MM.1S (cell line): ENCODE measurements at regions not wholly inside any gene's neighbourhood (a gene's known extent, or its start where the extent isn't known, plus 50 kb on each side); places are given as distances from the start of the nearest gene placed in this dataset.

Experiments used
- DNase-seq: peaks from one replicate; pipeline ENCODE4 v3.0.0-alpha.2; 2015
- H2AFZ ChIP-seq: fragments of 300-600 bp; sonication (generic); 2 replicates; pipeline ENCODE4 v1.6.0; 2016; ENCODE audit warnings: antibody characterized with exemption, low read length
- H3F3A ChIP-seq: fragments of 300-600 bp; sonication (generic); 2 replicates; pipeline ENCODE4 v1.6.1; 2016; ENCODE audit warnings: mild to moderate bottlenecking, antibody characterized with exemption, low read length, moderate library complexity, mixed read lengths; ENCODE audit not compliant: insufficient read depth
- H3K27ac ChIP-seq: fragments of 300-600 bp; sonication (generic); 2 replicates; pipeline ENCODE4 v1.5.1; 2016; ENCODE audit warnings: mild to moderate bottlenecking, low read length
- H3K27me3 ChIP-seq: fragments of 300-600 bp; sonication (generic); replicated peaks from 2 replicates; pipeline ENCODE4 v1.6.0; 2016; ENCODE audit warnings: low read length; ENCODE audit not compliant: insufficient read depth
- H3K36me3 ChIP-seq: fragments of 300-600 bp; sonication (generic); replicated peaks from 2 replicates; pipeline ENCODE4 v1.6.1; 2016; ENCODE audit warnings: mild to moderate bottlenecking, low read length, mixed read lengths; ENCODE audit not compliant: insufficient read depth
- H3K4me1 ChIP-seq: fragments of 300-600 bp; sonication (generic); 2 replicates; pipeline ENCODE4 v1.6.1; 2016; ENCODE audit warnings: low read length, mixed read lengths
- H3K4me2 ChIP-seq: fragments of 300-600 bp; sonication (generic); 2 replicates; pipeline ENCODE4 v1.6.0; 2016; ENCODE audit warnings: low read depth, low read length
- H3K4me3 ChIP-seq: fragments of 300-600 bp; sonication (generic); 2 replicates; pipeline ENCODE4 v1.5.1; 2016; ENCODE audit warnings: low read length, mixed read lengths
- H3K79me2 ChIP-seq: fragments of 300-600 bp; sonication (generic); 2 replicates; pipeline ENCODE4 v1.6.1; 2016; ENCODE audit warnings: mixed run types, low read length, mixed read lengths
- H3K9ac ChIP-seq: fragments of 300-600 bp; sonication (generic); 2 replicates; pipeline ENCODE4 v1.6.1; 2016; ENCODE audit warnings: low read length, mixed read lengths
- H3K9me2 ChIP-seq: fragments of 300-600 bp; sonication (generic); replicated peaks from 2 replicates; pipeline ENCODE4 v1.6.1; 2016; ENCODE audit warnings: mild to moderate bottlenecking, low read length, mixed read lengths; ENCODE audit not compliant: insufficient read depth
- H3K9me3 ChIP-seq: fragments of 300-600 bp; sonication (generic); replicated peaks from 2 replicates; pipeline ENCODE4 v1.6.1; 2016; ENCODE audit warnings: mild to moderate bottlenecking, low read length, mixed read lengths; ENCODE audit not compliant: insufficient read depth
- H4K20me1 ChIP-seq: fragments of 300-600 bp; sonication (generic); 2 replicates; pipeline ENCODE4 v1.6.1; 2016; ENCODE audit warnings: mild to moderate bottlenecking, low read length, moderate library complexity, mixed read lengths; ENCODE audit not compliant: insufficient read depth
- EZH2 ChIP-seq: fragments of 300-600 bp; sonication (generic); optimal IDR thresholded peaks from 2 replicates; pipeline ENCODE3; 2017; ENCODE audit warnings: low read depth, mild to moderate bottlenecking, antibody characterized with exemption, low read length, mixed read lengths
- EZH2phosphoT487 ChIP-seq: fragments of 300-600 bp; sonication (generic); IDR thresholded peaks from 2 replicates; pipeline ENCODE4 v1.6.1; 2018; ENCODE audit warnings: antibody characterized with exemption, low read length
- TF ChIP-seq, protein P1 (sequence below): fragments of 300-600 bp; sonication (generic); IDR thresholded peaks from 2 replicates; pipeline ENCODE4 v1.5.1; 2016; ENCODE audit warnings: antibody characterized with exemption, low read length, mixed read lengths

DNA sequence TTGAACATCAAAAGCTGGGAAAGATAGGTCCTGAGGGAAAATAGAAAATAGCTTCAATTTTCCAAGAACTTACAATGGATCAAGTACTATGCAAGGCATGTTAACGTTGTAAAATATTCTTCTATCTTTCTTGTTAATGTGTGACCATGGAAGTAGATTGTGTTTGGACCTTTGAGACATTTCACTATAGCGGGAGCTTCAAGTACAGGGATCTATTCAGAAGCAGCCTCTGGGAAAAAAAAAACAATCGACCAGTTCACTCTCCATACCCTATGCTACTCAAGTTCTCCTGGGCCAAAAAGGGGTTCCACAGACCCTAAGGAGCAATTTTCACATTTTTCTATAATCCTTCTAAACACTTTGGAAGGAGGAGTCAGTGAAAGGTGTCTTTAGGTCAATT, 54.1 kb upstream of the ATP10B start:
- Histone ChIP-seq H3K4me2 (no peak overlapping the region), H3F3A (no peaks in the 10 kb centered on the region), H3K9ac (no peak overlapping the region), H3K4me1 (0 out of 2 replicates have a peak, but pooled peaks cover 5% of the 10 kb centered on the region), H3K9me2 (no peaks in the 10 kb centered on the region), H3K27ac (no peak overlapping the region), H3K27me3 (no peaks in the 10 kb centered on the region), H3K9me3 (no peaks in the 10 kb centered on the region), H3K4me3 (no peak overlapping the region), H3K79me2 (no peaks in the 10 kb centered on the region), H4K20me1 (no peaks in the 10 kb centered on the region), H3K36me3 (no peaks in the 10 kb centered on the region), H2AFZ (no peak overlapping the region)
- TF ChIP-seq, protein P1, sequence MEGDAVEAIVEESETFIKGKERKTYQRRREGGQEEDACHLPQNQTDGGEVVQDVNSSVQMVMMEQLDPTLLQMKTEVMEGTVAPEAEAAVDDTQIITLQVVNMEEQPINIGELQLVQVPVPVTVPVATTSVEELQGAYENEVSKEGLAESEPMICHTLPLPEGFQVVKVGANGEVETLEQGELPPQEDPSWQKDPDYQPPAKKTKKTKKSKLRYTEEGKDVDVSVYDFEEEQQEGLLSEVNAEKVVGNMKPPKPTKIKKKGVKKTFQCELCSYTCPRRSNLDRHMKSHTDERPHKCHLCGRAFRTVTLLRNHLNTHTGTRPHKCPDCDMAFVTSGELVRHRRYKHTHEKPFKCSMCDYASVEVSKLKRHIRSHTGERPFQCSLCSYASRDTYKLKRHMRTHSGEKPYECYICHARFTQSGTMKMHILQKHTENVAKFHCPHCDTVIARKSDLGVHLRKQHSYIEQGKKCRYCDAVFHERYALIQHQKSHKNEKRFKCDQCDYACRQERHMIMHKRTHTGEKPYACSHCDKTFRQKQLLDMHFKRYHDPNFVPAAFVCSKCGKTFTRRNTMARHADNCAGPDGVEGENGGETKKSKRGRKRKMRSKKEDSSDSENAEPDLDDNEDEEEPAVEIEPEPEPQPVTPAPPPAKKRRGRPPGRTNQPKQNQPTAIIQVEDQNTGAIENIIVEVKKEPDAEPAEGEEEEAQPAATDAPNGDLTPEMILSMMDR: no peak
- TF ChIP-seq EZH2phosphoT487: no peak
- TF ChIP-seq EZH2: no peak
- no peak for DNase-seq

DNA sequence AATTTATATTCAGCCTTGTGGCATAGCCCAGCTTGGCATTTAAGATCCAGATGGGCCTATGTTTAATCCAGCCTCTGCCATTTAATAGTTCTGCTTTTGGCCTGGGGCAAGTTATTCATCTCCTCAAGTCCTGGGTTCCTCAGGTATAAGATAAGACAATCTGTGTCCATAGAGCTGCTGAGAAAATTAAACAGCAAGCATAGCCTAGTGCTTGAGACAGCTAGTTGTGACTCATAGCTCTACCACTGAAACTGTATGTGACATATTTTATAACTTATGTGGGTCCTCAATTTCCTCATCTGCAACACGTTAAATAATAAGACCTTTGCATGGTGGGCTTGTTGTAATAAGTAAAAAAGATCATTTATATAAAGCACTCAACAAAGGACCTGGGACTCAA, 53.3 kb upstream of the ATP10B start:
- H3K79me2 ChIP-seq: no peaks in the 10 kb centered on the region
- TF ChIP-seq EZH2 (no peak), EZH2phosphoT487 (no peak)
- TF ChIP-seq, protein P1: no peak
- DNase-seq: no peak
- H3F3A ChIP-seq: no peaks in the 10 kb centered on the region
- H3K4me3 ChIP-seq: no peak overlapping the region
- no peaks in the 10 kb centered on the region for H3K36me3 ChIP-seq
- 0 out of 2 replicates have a peak, but pooled peaks cover 5% of the 10 kb centered on the region for H3K4me1 ChIP-seq
- no peak overlapping the region for H3K27ac ChIP-seq
- no peaks in the 10 kb centered on the region for H3K27me3 ChIP-seq
- H2AFZ ChIP-seq: no peak overlapping the region
- no peaks in the 10 kb centered on the region for H3K9me3 ChIP-seq
- H4K20me1 ChIP-seq: no peaks in the 10 kb centered on the region
- H3K9me2 ChIP-seq: no peaks in the 10 kb centered on the region
- H3K4me2 ChIP-seq: no peak overlapping the region
- H3K9ac ChIP-seq: no peak overlapping the region

DNA sequence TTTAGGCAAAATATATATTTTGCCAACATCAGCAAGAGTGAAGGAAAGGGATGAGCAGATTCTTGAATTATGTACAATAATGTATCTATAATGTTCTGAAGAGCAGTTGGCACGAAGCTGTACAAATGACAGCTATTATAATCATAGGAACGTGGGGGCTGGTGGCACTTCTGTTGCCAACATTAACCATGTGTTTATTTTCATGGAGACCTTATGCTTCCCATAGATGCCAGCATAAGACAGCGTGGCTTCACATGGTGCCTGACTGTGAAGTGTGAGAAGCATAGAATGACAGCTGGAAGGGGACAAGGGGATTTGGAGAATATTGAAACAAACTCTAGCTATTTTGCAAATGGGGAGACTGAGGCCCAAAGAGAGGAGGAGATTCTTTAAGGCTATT, 52.6 kb upstream of the ATP10B start:
- Histone ChIP-seq H3K27me3 (no peaks in the 10 kb centered on the region), H4K20me1 (no peaks in the 10 kb centered on the region), H3K27ac (no peak overlapping the region), H3K79me2 (no peaks in the 10 kb centered on the region), H3K9me2 (no peaks in the 10 kb centered on the region), H3K4me3 (no peak overlapping the region), H3K4me1 (0 out of 2 replicates have a peak, but pooled peaks cover 5% of the 10 kb centered on the region), H3K9me3 (no peaks in the 10 kb centered on the region), H3K9ac (no peak overlapping the region), H3F3A (no peaks in the 10 kb centered on the region), H3K4me2 (no peak overlapping the region), H3K36me3 (no peaks in the 10 kb centered on the region), H2AFZ (no peak overlapping the region)
- no peak for DNase-seq
- TF ChIP-seq, protein P1: no peak
